Mesendoderm (in vitro differentiated cells): ENCODE measurements at regions not wholly inside any gene's neighbourhood (a gene's known extent, or its start where the extent isn't known, plus 50 kb on each side); places are given as distances from the start of the nearest gene placed in this dataset.

Experiments
- DNase-seq: peaks from one replicate; pipeline ENCODE4 v3.0.0; 2013
- H2AK5ac ChIP-seq: 2 replicates; pipeline ENCODE4 v1.6.1; 2013; ENCODE audit warnings: low read length, inconsistent platforms
- H2BK120ac ChIP-seq: 2 replicates; pipeline ENCODE4 v1.6.1; 2013; ENCODE audit warnings: low read depth, mild to moderate bottlenecking, low read length, moderate library complexity, mixed read lengths
- H2BK15ac ChIP-seq: replicated peaks from 2 replicates; pipeline ENCODE4 v1.6.1; 2013; ENCODE audit warnings: low read depth, mild to moderate bottlenecking, moderate library complexity
- H2BK5ac ChIP-seq: 2 replicates; pipeline ENCODE4 v1.6.1; 2013; ENCODE audit warnings: low read length, inconsistent platforms
- H3K18ac ChIP-seq: 2 replicates; pipeline ENCODE4 v1.6.1; 2013; ENCODE audit warnings: mild to moderate bottlenecking, low read length, mixed read lengths
- H3K23ac ChIP-seq: one replicate; pipeline ENCODE4 v1.6.1; 2013; ENCODE audit warnings: low read length
- H3K27ac ChIP-seq: 2 replicates; pipeline ENCODE4 v1.5.1; 2013; ENCODE audit warnings: low read depth, mild to moderate bottlenecking, inconsistent platforms, low read length, moderate library complexity
- H3K27me3 ChIP-seq: 2 replicates; pipeline ENCODE4 v1.6.1; 2013; ENCODE audit warnings: low read length, control low read depth, mild to moderate bottlenecking, inconsistent platforms; ENCODE audit not compliant: insufficient read depth, poor library complexity
- H3K36me3 ChIP-seq: 2 replicates; pipeline ENCODE4 v1.6.1; 2013; ENCODE audit warnings: low read length, inconsistent platforms; ENCODE audit not compliant: control insufficient read depth, insufficient read depth
- H3K4ac ChIP-seq: one replicate; pipeline ENCODE4 v1.6.1; 2013; ENCODE audit warnings: low read depth, mild to moderate bottlenecking, low read length, moderate library complexity
- H3K4me1 ChIP-seq: 2 replicates; pipeline ENCODE4 v1.6.1; 2013; ENCODE audit warnings: low read depth, low read length, inconsistent platforms; ENCODE audit not compliant: control insufficient read depth
- H3K4me2 ChIP-seq: 2 replicates; pipeline ENCODE4 v1.6.1; 2013; ENCODE audit warnings: low read length
- H3K4me3 ChIP-seq: 2 replicates; pipeline ENCODE4 v1.5.1; 2013; ENCODE audit warnings: mild to moderate bottlenecking, low read length
- H3K56ac ChIP-seq: one replicate; pipeline ENCODE4 v1.6.1; 2013; ENCODE audit warnings: low read length
- H3K79me1 ChIP-seq: 2 replicates; pipeline ENCODE4 v1.6.1; 2013; ENCODE audit warnings: low read length, inconsistent platforms
- H3K79me2 ChIP-seq: 2 replicates; pipeline ENCODE4 v1.6.1; 2013; ENCODE audit warnings: mild to moderate bottlenecking, low read length; ENCODE audit not compliant: control insufficient read depth, insufficient read depth
- H3K9ac ChIP-seq: 2 replicates; pipeline ENCODE4 v1.6.1; 2013; ENCODE audit warnings: low read length, inconsistent platforms
- H4K5ac ChIP-seq: one replicate; pipeline ENCODE4 v1.6.1; 2013; ENCODE audit warnings: low read length
- H4K8ac ChIP-seq: one replicate; pipeline ENCODE4 v1.6.1; 2013; ENCODE audit warnings: low read depth, mild to moderate bottlenecking, control low read depth, low read length, moderate library complexity
- WGBS: extraction: QIAGEN DNeasy Blood & Tissue Kit; methylation state at CpG from one replicate; pipeline ENCODE4 v1.1.7; 2013; ENCODE audit warnings: low lambda C conversion rate, missing lambda C conversion rate; ENCODE audit not compliant: insufficient coverage; ENCODE audit errors: extremely low coverage; 5-methylcytosine and 5-hydroxymethylcytosine counted together

DNA sequence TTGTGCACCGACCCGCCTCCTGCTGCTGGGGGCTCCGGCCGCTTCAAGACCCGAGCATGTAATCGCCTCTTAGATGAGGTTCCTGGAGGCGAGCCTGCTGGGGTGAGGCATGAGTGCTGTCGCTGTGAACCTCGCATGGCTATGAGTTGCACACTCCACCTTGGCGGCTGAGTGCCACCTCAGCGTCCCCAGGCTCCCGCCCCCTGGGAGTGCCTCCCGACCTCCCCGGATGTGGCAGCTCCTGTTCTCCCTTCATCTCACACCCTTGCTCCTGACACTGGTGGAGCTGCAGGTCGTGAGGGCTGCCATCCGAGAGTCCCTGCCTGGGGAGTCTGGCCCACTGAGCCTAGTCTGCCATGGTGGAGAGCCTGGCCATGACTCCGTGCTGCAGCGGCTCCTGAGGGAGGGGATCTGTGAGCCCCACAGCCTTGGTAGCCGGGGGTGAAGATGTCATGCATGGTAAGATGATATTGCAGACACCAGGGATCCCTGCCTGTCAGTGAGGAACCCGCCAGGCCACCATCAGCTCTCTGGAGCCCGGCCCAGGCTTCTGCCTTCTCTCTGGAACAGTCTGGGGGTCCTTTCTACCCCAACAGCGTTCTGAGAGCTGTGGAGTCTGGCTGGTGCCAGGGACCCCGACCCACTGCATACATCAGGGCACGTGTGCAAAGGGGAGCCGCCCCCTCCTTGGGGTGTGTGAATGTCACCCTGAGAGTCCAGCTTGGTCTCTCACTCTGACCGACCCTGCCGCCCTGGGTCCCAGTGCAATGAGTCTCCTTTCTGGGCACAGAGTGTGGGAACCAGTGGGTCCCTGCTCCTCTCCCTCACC is 61.6 kb upstream of the HS6ST1 start:
- Histone ChIP-seq H3K79me1 (no peaks in the 10 kb centered on the region), H3K23ac (no peak overlapping the region), H4K8ac (no peak overlapping the region), H2BK15ac (no peak overlapping the region), H3K4ac (no peak overlapping the region), H3K9ac (no peak overlapping the region), H3K27ac (no peak overlapping the region), H3K79me2 (no peaks in the 10 kb centered on the region), H4K5ac (no peak overlapping the region), H3K4me3 (no peak overlapping the region), H3K4me2 (no peak overlapping the region), H2AK5ac (peak overlapping the region; percentile 43), H2BK120ac (no peak overlapping the region), H3K56ac (peak overlapping the region; percentile 62), H3K27me3 (no peaks in the 10 kb centered on the region), H2BK5ac (no peak overlapping the region), H3K36me3 (no peaks in the 10 kb centered on the region), H3K18ac (no peak overlapping the region), H3K4me1 (peaks cover 9% of the 10 kb centered on the region)
- DNase-seq = no peak
- WGBS = no CpG with 5 or more reads among the region's 27 CpGs

DNA sequence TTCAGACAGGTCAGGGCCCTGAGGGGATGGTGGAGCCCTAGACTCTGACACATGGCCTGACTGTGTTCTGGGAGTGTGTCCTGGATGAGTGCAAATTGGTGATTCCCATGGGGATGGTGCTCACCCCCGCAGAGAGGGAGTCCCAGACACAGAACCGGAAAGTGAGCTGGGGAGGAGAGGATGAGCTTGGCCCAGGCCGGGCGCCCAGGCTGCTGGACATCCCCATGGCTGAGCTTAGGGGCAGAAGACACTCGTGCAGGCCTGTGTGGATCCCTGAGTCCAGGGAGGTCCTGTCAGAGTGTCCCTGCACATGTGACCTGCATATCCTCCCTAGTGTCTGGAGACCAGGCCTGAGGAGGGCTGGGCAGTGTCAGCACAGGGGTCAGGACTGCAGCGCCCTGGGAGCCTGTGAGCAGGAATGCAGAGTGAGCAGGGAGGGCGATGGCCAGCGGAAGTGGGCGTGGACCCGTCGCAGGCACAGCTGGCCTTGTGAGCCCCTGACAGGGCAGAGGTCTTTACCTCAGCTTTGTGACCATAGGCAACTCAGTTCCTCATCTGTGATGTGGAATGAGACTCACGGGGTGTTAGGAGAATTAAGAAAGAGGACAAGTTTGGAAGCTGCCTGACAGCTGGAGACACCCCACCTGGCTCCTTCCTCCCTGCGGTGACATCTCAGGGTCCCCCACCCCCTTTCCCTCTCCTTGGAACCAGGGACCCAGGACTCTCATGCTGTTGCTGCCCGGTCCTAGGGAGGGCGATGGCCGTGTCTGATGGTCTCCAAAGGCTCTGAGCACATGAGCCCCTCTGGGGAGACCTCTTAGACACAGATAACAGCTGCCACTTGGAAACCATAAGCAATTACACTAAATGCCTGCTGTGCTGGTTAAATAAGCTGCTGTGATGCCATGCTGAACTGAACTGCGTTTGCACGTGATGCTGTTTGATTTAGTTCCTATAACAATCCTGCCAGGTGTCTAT is 62.6 kb upstream of the HS6ST1 start:
- no CpG with 5 or more reads among the region's 18 CpGs for WGBS

GRCh38 chr2:128384446-128384845 is 65.8 kb upstream of the HS6ST1 start:
- DNase-seq = no peak
- Histone ChIP-seq H2BK5ac (no peak overlapping the region), H3K23ac (no peak overlapping the region), H3K4me2 (no peak overlapping the region), H3K36me3 (no peaks in the 10 kb centered on the region), H2AK5ac (no peak overlapping the region), H3K27me3 (no peaks in the 10 kb centered on the region), H3K18ac (no peak overlapping the region), H2BK120ac (no peak overlapping the region), H3K27ac (no peak overlapping the region), H3K79me1 (no peaks in the 10 kb centered on the region), H3K4me3 (no peak overlapping the region), H3K4me1 (peaks cover 6% of the 10 kb centered on the region), H3K9ac (no peak overlapping the region), H4K8ac (no peak overlapping the region), H3K79me2 (no peaks in the 10 kb centered on the region), H3K4ac (no peak overlapping the region), H3K56ac (no peak overlapping the region), H4K5ac (no peak overlapping the region), H2BK15ac (no peak overlapping the region)
- WGBS = no CpG with 5 or more reads among the region's 10 CpGs

More for the DNA sequence above, 62.6 kb upstream of the HS6ST1 start:
- no peak overlapping the region for H3K4ac ChIP-seq
- H3K27ac ChIP-seq = no peak overlapping the region
- H2BK15ac ChIP-seq = no peak overlapping the region
- H3K79me2 ChIP-seq = no peaks in the 10 kb centered on the region
- peak overlapping the region; percentile 22 for H2AK5ac ChIP-seq
- H3K27me3 ChIP-seq = no peaks in the 10 kb centered on the region
- no peaks in the 10 kb centered on the region for H3K36me3 ChIP-seq
- H3K4me3 ChIP-seq = no peak overlapping the region
- no peak overlapping the region for H3K23ac ChIP-seq
- H3K18ac ChIP-seq = no peak overlapping the region
- H2BK5ac ChIP-seq = no peak overlapping the region
- no peaks in the 10 kb centered on the region for H3K79me1 ChIP-seq
- peaks cover 9% of the 10 kb centered on the region for H3K4me1 ChIP-seq
- no peak overlapping the region for H4K5ac ChIP-seq
- no peak overlapping the region for H4K8ac ChIP-seq
- no peak overlapping the region for H3K9ac ChIP-seq
- H2BK120ac ChIP-seq = no peak overlapping the region
- peak overlapping the region; percentile 10 for H3K56ac ChIP-seq
- H3K4me2 ChIP-seq = no peak overlapping the region
- DNase-seq = no peak

GRCh38 chr2:128384956-128385355 is 66.3 kb upstream of the HS6ST1 start:
- Histone ChIP-seq H3K4me2 (no peak overlapping the region), H3K79me2 (no peaks in the 10 kb centered on the region), H3K4me3 (no peak overlapping the region), H2BK5ac (no peak overlapping the region), H3K4ac (no peak overlapping the region), H2BK120ac (no peak overlapping the region), H3K27me3 (no peaks in the 10 kb centered on the region), H4K5ac (no peak overlapping the region), H4K8ac (no peak overlapping the region), H3K23ac (no peak overlapping the region), H3K79me1 (no peaks in the 10 kb centered on the region), H2AK5ac (no peak overlapping the region), H2BK15ac (no peak overlapping the region), H3K27ac (no peak overlapping the region), H3K9ac (no peak overlapping the region), H3K4me1 (peaks cover 4% of the 10 kb centered on the region), H3K56ac (no peak overlapping the region), H3K36me3 (no peaks in the 10 kb centered on the region), H3K18ac (no peak overlapping the region)
- no peak for DNase-seq
- no CpG with 5 or more reads among the region's 10 CpGs for WGBS

DNA sequence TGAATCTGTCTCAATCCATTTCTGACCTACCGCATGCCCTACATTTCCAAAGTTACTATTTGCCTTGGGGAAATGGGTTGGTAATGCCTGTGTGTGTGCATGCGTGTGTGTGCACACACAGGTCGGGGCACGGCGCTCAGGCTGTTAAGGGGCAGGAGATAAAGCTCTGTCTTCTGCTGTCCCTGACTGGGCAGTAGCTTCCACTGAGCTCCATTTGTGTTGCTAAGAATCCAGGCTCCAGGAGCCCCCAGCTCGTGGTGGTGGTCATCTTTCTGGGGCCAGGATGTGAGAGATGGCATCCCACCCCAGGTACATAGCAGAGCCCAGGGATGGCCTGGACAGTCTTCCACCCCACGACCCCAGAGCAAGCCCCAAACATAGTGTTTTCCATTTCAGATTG is 66.7 kb upstream of the HS6ST1 start:
- Histone ChIP-seq H3K27me3 (no peaks in the 10 kb centered on the region), H3K18ac (no peak overlapping the region), H3K23ac (no peak overlapping the region), H2BK15ac (no peak overlapping the region), H2AK5ac (no peak overlapping the region), H3K36me3 (no peaks in the 10 kb centered on the region), H4K5ac (no peak overlapping the region), H3K79me2 (no peaks in the 10 kb centered on the region), H2BK5ac (no peak overlapping the region), H2BK120ac (no peak overlapping the region), H3K9ac (no peak overlapping the region), H4K8ac (no peak overlapping the region), H3K4me2 (no peak overlapping the region), H3K79me1 (no peaks in the 10 kb centered on the region), H3K4ac (no peak overlapping the region), H3K27ac (no peak overlapping the region), H3K4me1 (peaks cover 4% of the 10 kb centered on the region), H3K56ac (no peak overlapping the region), H3K4me3 (no peak overlapping the region)
- DNase-seq = no peak
- WGBS = no CpG with 5 or more reads among the region's 7 CpGs
